ENCODE measurements at regions not wholly inside any gene's neighbourhood (a gene's known extent, or its start where the extent isn't known, plus 50 kb on each side); places are given as distances from the start of the nearest gene placed in this dataset.

GRCh38 chr6:79782792-79783580 lies 151.9 kb downstream of the SH3BGRL2 start:
- TF ChIP-seq CTCF (conservative IDR thresholded peaks at IDR 0.05; ENCODE audit: low read depth, low read length), result no peak
- TF ChIP-seq EZH2 (IDR thresholded peaks at IDR 0.05; ENCODE audit: borderline replicate concordance, low read depth, low read length, poor library complexity, severe bottlenecking), result no peak
- no peaks in the 10 kb centered on the region for H3K36me3 ChIP-seq (ENCODE audit: insufficient read depth, low read length, poor library complexity, severe bottlenecking)
- no TSS peak for BruUV-seq (replicated peaks)
- H3K27me3 ChIP-seq (replicated peaks; ENCODE audit: insufficient read depth, low read depth, low read length, poor library complexity), result no peaks in the 10 kb centered on the region
- ChIA-PET POLR2A (ENCODE audit: low non-redundant PET) (no interaction called here), CTCF (interaction anchor here (0.7 kb wide), 1 partner anchor 8 kb away, joined by 6 read pairs; no protein-coding TSS in a partner anchor)
- H3K9me3 ChIP-seq (ENCODE audit: low read depth, low read length, poor library complexity, severe bottlenecking), result no peaks in the 10 kb centered on the region
- H3K27ac ChIP-seq (ENCODE audit: low read depth, low read length, poor library complexity, severe bottlenecking), result no peak overlapping the region
- H3K4me1 ChIP-seq (ENCODE audit: insufficient read depth, low read length, poor library complexity, severe bottlenecking), result no peaks in the 10 kb centered on the region
- H3K4me3 ChIP-seq (ENCODE audit: low read depth, low read length, poor library complexity, severe bottlenecking), result no peak overlapping the region
- intact Hi-C loops (cut with micrococcal nuclease; ENCODE audit: unreplicated experiment), result no loop called here
- DNase-seq (ENCODE audit: low spot score), result no peak

GRCh38 chr6:79781916-79782315 lies 150.8 kb downstream of the SH3BGRL2 start:
- no TSS peak for BruUV-seq (replicated peaks)
- no peak for DNase-seq (ENCODE audit: low spot score)
- no peaks in the 10 kb centered on the region for H3K27me3 ChIP-seq (replicated peaks; ENCODE audit: insufficient read depth, low read depth, low read length, poor library complexity)
- H3K4me1 ChIP-seq (ENCODE audit: insufficient read depth, low read length, poor library complexity, severe bottlenecking), result no peaks in the 10 kb centered on the region
- ChIA-PET CTCF (interaction anchor here (0.7 kb wide), 1 partner anchor 9 kb away, joined by 6 read pairs; no protein-coding TSS in a partner anchor), POLR2A (ENCODE audit: low non-redundant PET) (no interaction called here)
- TF ChIP-seq CTCF (conservative IDR thresholded peaks at IDR 0.05; ENCODE audit: low read depth, low read length), result no peak
- no peak for TF ChIP-seq EZH2 (IDR thresholded peaks at IDR 0.05; ENCODE audit: borderline replicate concordance, low read depth, low read length, poor library complexity, severe bottlenecking)
- H3K36me3 ChIP-seq (ENCODE audit: insufficient read depth, low read length, poor library complexity, severe bottlenecking), result no peaks in the 10 kb centered on the region
- H3K9me3 ChIP-seq (ENCODE audit: low read depth, low read length, poor library complexity, severe bottlenecking), result no peaks in the 10 kb centered on the region
- H3K27ac ChIP-seq (ENCODE audit: low read depth, low read length, poor library complexity, severe bottlenecking), result no peak overlapping the region
- H3K4me3 ChIP-seq (ENCODE audit: low read depth, low read length, poor library complexity, severe bottlenecking), result no peak overlapping the region
- intact Hi-C loops (cut with micrococcal nuclease; ENCODE audit: unreplicated experiment), result no loop called here

GRCh38 chr6:79780881-79781280 lies 149.8 kb downstream of the SH3BGRL2 start:
- ChIA-PET POLR2A (ENCODE audit: low non-redundant PET) (no interaction called here), CTCF (interaction anchor here (1.2 kb wide), 1 partner anchor 89 kb away, joined by 3 read pairs; no protein-coding TSS in a partner anchor)
- no peaks in the 10 kb centered on the region for H3K36me3 ChIP-seq (ENCODE audit: insufficient read depth, low read length, poor library complexity, severe bottlenecking)
- DNase-seq (ENCODE audit: low spot score), result no peak
- no peaks in the 10 kb centered on the region for H3K27me3 ChIP-seq (replicated peaks; ENCODE audit: insufficient read depth, low read depth, low read length, poor library complexity)
- no peaks in the 10 kb centered on the region for H3K4me1 ChIP-seq (ENCODE audit: insufficient read depth, low read length, poor library complexity, severe bottlenecking)
- no peak overlapping the region for H3K27ac ChIP-seq (ENCODE audit: low read depth, low read length, poor library complexity, severe bottlenecking)
- BruUV-seq (replicated peaks), result no TSS peak
- H3K9me3 ChIP-seq (ENCODE audit: low read depth, low read length, poor library complexity, severe bottlenecking), result no peaks in the 10 kb centered on the region
- H3K4me3 ChIP-seq (ENCODE audit: low read depth, low read length, poor library complexity, severe bottlenecking), result no peak overlapping the region
- TF ChIP-seq EZH2 (IDR thresholded peaks at IDR 0.05; ENCODE audit: borderline replicate concordance, low read depth, low read length, poor library complexity, severe bottlenecking) (no peak), CTCF (conservative IDR thresholded peaks at IDR 0.05; ENCODE audit: low read depth, low read length) (no peak)
- intact Hi-C loops (cut with micrococcal nuclease; ENCODE audit: unreplicated experiment), result no loop called here

All from A673 (cell line).